ENCODE measurements at regions not wholly inside any gene's neighbourhood (a gene's known extent, or its start where the extent isn't known, plus 50 kb on each side); places are given as distances from the start of the nearest gene placed in this dataset.

DNA sequence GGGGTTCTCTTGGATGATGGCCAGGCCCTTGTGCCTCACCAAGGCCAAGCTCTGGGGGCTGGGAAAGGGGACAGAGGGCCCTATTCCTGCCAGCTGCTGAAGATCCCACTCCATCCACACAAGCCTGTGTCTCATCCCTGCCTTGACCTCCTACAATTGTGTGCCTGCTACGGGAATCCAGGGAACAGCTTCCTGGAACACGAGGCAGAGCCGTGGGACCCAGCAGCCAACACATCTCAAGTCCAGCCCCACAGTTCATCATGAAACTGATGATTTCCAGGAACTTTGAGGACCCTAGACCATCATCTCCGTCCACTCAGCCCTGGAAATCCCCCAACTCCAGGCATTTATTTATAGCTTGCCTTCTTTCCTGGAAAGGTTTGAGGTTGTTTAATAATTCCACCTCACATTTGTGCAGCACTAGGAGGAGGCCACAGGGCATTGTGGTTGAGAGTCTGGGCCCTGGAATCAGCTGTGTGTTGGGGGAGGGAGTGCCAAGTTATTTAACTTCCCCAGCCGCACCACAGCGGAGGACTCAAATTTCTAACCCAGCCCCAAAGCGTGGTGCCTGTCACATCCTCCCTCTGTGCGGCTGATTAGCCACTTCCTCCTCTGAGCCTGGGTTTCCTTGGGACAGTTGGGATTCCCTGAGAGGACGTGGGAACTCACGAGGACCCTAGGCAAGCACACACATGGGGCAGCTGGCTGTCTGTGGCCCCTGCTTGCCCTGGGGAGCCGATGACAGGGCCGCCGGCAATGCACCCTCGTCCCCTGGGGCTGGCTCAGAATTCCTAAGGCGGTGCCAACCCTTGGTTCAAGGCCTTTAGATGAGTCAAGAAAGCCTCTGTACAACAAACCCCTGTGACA, 58.2 kb upstream of the GGTA1 start:
- TF ChIP-seq EZH2 (IDR thresholded peaks at IDR 0.05; ENCODE audit: low read depth, low read length, severe bottlenecking) (no peak), BCL11A (IDR thresholded peaks at IDR 0.05; ENCODE audit: low read depth in 2 of 2, low read length in 2 of 2) (no peak), RFX5 (IDR thresholded peaks at IDR 0.05; ENCODE audit: borderline replicate concordance, low read depth, low read length) (no peak), POLR2A (IDR thresholded peaks at IDR 0.05; ENCODE audit: control extremely low read depth in 1 of 2, low read depth in 2 of 2, low read length in 2 of 2) (no peak), NANOG (IDR thresholded peaks at IDR 0.05; ENCODE audit: insufficient read depth, low read depth, low read length, poor library complexity, severe bottlenecking) (no peak)
- TF ChIP-seq, protein P1, sequence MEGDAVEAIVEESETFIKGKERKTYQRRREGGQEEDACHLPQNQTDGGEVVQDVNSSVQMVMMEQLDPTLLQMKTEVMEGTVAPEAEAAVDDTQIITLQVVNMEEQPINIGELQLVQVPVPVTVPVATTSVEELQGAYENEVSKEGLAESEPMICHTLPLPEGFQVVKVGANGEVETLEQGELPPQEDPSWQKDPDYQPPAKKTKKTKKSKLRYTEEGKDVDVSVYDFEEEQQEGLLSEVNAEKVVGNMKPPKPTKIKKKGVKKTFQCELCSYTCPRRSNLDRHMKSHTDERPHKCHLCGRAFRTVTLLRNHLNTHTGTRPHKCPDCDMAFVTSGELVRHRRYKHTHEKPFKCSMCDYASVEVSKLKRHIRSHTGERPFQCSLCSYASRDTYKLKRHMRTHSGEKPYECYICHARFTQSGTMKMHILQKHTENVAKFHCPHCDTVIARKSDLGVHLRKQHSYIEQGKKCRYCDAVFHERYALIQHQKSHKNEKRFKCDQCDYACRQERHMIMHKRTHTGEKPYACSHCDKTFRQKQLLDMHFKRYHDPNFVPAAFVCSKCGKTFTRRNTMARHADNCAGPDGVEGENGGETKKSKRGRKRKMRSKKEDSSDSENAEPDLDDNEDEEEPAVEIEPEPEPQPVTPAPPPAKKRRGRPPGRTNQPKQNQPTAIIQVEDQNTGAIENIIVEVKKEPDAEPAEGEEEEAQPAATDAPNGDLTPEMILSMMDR (IDR thresholded peaks at IDR 0.05; ENCODE audit: control extremely low read depth in 1 of 3, insufficient read depth in 1 of 3, low read depth in 1 of 3, low read length in 3 of 3): no peak
- TF ChIP-seq, protein P2, sequence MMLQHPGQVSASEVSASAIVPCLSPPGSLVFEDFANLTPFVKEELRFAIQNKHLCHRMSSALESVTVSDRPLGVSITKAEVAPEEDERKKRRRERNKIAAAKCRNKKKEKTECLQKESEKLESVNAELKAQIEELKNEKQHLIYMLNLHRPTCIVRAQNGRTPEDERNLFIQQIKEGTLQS (IDR thresholded peaks at IDR 0.05; ENCODE audit: insufficient read depth, low read depth, low read length): no peak
- TF ChIP-seq, protein P3, sequence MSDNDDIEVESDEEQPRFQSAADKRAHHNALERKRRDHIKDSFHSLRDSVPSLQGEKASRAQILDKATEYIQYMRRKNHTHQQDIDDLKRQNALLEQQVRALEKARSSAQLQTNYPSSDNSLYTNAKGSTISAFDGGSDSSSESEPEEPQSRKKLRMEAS (IDR thresholded peaks at IDR 0.05): no peak
